Activated T-helper 1 cell treated with anti-CD3 and anti-CD28 coated beads, Interleukin-2, amount 50 U/mL, for 16 hours (primary cell): ENCODE measurements at regions not wholly inside any gene's neighbourhood (a gene's known extent, or its start where the extent isn't known, plus 50 kb on each side); places are given as distances from the start of the nearest gene placed in this dataset.

Source experiments
- DNase-seq, 2 donors: peaks; one replicate each; pipeline ENCODE4 v3.0.0-alpha.2; 2020; ENCODE audit warnings: low read depth in 1 of 2, low spot score in 1 of 2

DNA sequence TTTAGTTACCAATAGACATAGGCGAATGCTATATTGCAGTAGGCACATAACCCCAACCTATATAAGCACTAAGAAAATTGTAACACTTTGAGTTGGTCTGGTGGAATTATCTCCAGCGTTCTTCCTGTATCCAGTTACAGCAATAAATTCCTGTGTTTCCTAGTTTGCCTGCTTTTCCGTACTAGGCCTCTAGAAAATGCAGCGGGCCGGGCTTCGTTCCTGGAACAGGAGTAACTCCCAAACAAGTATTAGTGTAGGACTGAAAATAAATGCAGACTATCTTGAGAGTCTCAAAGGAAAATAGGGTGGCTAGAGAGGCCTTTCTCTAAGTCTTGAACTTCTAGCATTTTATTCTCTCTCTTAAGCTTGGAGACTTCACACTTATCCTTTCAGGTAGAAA, 159.8 kb downstream of the OR13H1 start:
- DNase-seq: no peak

DNA sequence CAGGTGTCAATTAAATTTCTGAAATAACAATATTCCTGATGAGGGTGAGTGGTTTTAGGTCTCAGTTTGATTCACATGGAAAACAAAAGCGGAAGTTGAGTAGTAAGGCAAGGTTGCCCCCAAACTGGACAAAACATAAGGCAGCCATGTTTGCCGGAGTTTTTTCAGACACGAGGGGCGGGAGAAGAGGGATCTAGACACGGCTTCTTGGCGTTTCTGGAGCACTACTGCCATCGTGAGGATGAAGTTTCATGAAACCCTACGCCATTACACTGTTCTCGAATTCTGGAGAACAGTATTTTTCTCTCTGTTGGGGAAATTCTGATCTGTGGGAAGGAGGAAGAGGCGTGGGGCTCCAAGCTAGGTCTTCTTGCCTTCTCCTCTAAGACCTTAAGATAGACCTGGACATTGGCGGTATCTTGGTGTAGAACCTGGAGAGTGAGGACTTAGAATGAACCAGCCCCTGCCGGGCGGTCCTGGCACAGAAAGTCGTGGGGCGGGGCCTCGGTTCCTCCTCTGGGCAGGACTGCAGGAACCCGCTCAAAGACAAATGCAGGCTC, 160.3 kb downstream of the OR13H1 start:
- DNase-seq: peak in 1 of 2 donors; percentile 74

DNA sequence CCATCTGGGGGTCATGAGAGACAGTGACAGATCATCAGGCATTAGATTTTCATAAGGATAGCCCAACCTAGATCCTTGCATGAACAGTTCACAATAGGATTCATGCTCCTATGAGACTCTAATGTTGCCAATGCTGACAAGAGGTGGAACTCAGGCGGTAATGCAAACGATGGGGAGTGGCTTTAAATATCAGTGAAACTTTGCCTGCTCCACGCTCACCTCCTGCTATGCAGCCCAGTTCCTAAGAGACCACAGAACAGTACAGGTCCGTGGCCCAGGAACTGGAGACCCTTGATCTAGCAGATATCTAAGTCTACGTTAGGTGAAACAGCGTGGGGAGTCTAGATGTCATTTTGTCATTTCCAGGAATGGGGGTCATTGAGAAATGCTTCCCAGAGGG, 165.7 kb downstream of the OR13H1 start:
- no peak for DNase-seq

DNA sequence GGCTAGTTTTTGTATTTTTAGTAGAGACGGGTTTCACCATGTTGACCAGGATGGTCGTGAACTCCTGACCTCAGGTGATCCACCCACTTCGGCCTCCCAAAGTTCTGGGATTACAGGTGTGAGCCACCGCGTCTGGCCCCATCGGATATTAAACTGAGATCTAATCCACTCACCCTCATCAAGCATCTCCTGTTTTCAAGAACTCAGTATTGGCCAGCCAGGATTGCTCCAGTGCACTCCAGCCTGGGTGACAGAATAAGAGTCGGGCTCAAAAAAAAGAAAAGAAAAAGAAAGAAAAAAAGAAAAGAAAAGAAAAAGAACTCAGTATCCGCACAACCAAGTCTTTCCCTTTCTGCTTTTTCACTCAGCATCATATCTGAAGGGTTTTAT, 167.6 kb downstream of the OR13H1 start:
- DNase-seq: no peak

DNA sequence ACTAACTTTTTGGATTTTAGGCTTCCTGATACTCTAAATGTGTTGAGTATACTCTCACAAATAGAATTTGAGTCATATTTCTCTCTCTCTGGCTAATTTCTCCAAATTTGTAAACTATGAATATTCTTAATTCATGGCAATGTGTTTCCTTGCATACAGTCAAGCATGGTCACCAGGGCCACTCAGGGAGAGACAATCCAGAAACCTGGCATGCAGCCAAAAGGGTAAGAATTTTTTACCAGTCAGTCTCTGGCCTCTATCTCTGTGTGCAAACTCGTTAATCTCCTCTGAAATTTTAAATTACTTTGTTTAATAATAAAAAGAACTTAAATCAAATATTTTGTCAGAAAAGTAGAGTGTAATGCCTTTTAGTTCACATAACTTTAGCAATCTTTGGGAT, 179.8 kb downstream of the OR13H1 start:
- no peak for DNase-seq

DNA sequence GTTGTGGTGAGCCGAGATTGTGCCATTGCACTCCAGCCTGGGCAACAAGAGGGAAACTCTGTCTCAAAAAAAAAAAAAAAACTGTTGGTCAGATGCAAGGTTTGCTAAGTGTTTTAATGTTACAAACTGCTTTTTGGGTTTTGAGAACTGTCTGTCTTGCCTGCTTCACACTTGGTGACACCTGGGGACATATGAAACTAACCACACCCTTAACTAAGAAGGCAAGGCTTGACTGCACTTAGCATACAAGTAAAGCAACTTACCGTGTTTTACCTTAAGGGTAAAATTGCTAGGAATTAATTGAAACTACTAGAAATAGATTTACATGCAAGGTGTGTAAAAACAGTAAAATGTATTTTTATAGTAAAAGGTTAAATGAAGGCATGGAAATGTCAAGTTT, 180.4 kb downstream of the OR13H1 start:
- DNase-seq: no peak

DNA sequence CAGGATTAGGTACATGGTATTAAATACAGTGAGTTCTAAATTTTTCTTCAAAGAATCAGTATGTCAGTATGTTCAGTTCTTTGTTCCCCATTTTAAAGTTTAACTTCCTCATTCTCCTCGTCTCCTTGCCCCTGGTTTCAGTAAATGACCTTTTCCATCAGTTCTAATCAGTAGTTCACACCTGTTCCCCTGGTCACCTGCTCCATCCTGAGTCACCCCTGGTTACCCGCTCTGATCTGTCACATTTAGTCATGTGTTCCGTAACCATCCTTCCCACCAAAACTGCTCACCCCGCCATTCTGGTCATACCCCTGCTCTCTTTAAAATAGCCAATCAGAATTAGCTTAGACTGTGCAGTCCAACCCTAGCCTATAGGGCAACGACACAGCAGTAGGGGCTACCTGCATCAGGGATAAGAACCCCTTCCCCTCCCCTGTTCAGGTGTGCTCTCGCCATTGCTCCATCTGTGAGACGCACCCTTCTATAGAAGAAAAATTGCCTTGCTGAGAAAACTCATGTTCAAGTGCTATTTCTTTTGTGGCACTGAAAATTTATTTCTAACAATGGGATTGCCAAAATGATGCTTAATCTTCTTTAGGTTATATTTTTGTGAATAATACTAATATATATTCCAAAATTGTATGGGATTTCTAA, 181.3 kb downstream of the OR13H1 start:
- DNase-seq: no peak

DNA sequence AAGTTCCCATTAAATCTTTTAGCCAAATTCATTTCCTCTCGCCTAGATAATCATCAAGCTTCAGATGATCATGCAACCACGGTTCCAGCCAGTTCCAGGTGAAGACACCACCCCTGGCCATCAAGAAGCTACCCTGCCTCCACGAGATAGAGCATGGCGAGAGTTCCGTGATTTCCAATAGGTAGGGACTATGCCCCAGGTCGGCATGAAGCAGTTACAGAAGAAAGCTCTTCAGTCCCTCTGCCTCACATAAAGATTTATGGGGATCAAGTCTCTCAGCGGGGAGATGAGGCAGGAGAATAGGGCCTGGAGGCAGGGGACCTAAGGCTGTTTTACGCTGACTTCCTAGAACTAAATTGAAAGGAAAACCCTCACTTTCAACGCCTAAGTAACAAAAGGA, 183.9 kb downstream of the OR13H1 start:
- no peak for DNase-seq

DNA sequence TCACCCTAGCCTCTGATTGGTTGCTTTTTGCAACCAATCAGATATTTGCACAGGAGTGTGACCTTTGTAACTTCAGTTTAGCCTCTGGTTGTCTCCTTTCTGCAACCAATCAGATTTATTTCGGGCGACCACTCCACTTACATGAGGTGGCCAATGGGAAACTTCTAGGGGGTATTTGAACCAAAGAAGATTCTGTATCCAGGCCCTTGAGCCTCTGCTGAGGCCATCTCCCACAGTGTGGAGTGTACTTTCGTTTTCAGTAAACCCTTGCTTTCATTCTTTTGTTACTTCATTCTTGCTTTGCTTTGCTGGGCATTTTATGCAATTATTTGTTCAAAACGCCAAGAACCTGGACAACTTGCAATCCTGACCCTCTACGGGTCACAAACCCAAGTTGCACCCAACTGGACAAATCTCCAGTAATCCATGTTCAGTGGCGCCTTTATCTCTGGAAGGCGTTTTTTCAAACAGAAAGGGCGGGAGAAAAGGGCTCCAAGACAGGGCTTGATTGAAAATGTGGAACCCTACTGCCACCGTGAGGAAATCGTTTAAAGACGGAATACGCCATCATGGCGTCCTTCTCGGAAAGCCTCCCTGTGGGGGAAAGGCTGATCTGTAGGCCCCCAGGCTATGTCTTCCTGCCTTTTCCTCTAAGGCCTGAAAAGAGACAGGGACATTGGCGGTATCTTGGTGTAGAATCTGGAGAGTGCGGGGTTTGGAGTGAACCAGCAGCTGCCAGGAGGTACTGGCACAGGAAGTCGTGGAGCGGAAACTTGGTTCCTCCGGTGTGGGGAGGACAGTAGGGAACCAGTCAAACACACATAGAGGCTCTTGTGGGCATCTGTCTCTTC, 184.6 kb downstream of the OR13H1 start:
- DNase-seq: peak in 1 of 2 donors; percentile 64

DNA sequence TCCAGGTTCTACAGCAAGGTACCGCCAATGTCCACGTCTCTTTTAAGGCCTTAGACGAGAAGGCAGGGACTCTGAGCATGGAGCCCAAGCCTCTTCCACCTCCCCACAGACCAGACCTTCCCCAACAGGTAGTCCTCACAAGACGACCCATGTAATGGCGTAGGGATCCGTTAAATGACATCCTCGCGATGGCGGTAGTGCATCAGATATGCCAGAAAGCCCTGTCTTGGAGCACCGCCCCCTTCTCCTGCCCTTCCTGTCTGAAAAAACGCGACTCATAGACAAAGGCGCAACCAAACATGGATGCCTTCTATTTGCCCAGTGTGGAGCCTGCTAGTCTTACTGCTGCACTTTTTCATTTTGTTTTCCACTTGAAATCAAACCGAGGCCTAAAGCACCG, 185.4 kb downstream of the OR13H1 start:
- DNase-seq: peak in 1 of 2 donors; percentile 70

DNA sequence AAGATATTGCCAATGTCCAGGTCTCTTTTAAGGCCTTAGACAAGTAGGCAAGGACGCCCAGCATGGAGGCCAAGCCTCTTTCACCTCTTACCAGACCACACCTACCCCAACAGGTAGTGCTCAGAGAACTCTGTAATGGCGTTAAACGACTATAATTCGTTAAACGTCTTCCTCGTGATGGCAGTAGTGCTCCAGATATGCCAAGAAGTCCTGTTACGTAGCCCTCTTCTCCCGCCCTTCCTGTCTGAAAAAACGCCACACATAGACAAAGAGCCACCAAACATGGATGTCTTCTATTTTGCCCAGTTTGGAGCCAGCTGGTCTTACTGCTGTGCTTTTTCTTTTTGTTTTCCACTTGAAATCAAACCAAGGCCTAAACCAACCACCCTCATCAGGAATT, 190.7 kb downstream of the OR13H1 start:
- DNase-seq: peak in 1 of 2 donors; percentile 41

DNA sequence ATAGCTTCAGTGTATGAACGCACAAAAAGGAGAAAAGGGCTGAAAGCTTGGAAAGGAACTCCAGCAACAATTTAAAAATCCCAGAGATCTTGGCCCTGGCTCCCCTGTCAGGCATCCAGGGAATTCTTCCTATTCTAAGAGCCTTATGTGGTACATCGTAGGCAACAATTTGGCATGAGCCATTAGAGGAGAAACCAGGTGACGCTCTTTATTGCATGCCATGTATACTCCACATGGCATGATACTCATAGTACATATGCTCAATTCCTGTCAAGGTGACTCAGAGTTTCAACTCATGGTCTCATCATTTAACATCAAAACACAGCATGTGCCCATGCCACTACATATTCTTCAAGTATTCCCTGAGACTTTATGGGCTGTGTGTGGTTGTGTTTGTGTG, 191.3 kb downstream of the OR13H1 start:
- no peak for DNase-seq

DNA sequence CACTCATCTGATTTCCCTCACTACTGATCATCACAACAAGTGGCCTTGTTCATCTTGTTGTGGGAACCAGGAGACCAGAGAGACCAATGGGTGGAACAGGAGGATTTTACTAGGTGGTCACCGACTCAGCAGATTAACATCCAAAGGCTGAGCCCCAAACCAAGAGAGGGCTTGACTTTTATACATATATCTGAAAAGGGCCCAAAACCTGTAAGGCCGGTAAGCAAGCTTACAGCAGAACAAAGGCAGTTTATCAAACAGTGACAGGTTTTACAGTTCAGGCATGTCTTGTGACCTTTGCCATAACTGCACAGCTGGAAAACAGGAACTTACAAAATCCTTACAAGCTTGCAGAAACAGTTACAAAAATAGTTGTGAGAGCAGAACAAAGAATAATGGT, 195.9 kb downstream of the OR13H1 start:
- DNase-seq: no peak

DNA sequence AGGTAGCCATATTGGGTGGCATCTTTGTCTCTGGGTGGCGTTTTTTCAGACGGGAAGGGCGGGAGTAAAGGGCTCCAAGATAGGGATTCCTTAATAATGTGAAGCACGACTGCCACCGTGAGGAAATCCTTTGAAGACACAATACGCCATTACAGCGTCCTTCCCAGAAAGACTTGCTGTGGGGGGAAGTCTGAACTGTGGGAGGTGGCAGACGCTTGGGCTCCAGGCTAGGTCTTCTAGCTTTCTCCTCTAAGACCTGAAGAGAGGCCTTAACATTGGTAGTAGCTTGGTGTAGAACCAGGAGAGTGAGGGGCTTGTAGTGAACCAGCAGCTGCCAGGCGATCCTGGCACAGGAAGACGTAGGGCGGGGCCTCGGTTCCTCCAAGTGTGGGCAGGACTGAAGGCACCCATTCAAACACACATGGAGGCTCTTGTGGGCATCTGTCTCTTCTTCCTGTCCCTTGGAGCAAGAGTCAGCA, 197.3 kb downstream of the OR13H1 start:
- DNase-seq: peak in 1 of 2 donors; percentile 71

DNA sequence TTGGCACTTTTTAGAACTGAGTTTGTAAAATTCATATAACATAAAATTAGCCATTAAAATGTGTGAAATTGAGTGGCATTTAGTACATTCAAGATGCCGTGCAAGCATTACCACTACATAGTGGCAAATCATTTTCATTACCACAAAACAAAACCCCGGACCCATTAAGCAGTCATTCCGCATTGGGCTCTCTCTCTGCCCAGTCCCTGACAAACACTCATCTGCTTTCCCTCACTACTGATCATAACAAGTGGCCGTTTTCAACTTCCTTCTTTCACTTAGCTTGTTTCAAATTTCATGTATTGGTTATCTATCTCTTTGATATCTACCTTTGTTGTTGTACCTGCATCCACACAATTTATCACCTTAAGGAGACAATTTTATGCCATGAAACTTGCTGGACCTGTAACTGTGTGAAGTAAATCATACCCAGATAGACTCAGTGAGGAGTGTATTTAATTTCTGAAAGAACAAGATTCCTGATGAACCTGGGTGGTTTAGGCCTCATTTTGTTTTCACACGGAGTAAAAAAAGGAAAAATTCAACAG, 202.1 kb downstream of the OR13H1 start:
- DNase-seq: no peak

DNA sequence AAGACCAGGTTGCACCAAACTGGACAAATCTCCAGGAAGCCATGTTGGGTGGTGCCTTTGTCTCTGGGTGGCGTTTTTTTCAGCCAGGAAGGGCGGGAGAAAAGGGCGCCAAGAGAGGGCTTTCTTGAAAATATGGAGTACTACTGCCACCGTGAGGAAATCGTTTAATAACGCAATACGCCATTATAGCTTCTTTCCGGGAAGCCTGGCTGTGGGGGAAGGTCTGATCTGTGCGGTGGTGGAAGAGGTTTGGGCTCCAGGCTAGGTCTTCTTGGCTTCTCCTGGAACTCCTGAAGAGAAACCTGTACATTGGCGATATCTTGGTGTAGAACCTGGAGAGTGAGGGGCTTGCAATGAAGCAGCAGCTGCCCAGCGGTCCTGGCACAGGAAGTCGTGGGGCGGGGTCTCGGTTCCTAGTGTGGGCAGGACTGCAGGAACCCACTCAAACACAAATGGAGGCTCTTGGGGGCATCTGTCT, 202.7 kb downstream of the OR13H1 start:
- peak in 1 of 2 donors; percentile 67 for DNase-seq

DNA sequence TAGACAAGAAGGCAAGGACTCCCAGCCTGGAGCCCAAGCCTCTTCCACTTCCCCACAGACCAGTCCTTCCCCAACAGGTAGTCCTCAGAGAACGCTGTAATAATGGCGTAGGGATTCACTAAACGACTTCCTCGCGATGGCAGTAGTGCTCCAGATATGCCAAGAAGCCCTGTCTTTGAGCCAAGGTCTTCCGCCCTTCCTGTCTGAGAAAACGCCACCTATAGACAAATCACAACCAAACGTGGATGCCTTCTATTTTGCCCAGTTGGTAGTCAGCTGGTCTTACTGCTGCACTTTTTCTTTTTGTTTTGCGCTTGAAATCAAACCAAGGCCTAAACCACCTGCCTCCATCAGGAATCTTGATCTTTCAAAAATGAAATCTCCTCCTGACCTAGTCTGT, 203.3 kb downstream of the OR13H1 start:
- DNase-seq: peak in 1 of 2 donors; percentile 61

DNA sequence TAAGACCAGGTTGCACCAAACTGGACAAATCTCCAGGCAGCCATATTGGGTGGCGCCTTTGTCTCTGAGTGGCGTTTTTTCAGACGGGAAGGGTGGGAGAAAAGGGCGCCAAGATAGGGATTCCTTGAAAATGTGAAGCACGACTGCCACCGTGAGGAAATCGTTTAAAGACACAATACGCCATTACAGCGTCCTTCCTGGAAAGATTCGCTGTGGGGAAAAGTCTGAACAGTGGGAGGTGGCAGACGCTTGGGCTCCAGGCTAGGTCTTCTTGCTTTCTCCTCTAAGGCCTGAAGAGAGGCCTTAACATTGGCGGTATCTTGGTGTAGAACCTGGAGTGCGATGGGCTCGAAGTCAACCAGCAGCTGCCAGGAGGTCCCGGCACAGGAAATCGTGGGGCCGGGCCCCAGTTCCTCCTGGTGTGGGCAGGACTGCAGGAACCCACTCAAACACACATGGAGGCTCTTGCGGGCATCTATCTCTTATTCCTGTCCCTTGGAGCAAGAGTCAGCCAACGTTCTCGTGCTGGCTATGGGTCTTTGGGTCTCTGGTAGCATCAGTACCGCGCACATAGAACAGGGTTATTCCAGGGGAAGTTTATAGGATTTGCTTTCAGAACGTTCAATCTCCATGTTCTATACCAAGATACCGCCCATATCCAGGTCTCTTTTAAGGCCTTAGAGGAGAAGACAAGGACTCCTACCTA, 208.8 kb downstream of the OR13H1 start:
- DNase-seq: peak in 1 of 2 donors; percentile 65

DNA sequence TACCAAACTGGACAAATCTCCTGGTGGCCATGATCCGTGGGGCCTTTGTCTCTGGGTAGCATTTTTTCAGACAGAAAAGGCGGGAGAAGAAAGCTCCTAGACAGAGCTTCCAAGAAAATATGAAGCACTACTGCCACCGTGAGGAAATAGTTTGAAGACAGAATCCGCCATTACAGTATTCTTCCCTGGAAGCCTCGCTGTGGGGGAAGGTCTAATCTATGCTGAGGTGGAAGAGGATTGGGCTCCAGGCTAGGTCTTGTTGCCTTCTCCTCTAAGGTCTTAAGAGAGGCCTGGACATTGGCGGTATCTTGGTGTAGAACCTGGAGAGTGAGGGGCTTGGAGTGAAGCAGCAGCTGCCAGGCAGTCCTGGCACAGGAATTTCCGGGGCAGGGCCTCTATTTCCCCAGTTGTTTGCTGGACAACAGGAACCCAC, 218.9 kb downstream of the OR13H1 start:
- peak in 1 of 2 donors; percentile 24 for DNase-seq

DNA sequence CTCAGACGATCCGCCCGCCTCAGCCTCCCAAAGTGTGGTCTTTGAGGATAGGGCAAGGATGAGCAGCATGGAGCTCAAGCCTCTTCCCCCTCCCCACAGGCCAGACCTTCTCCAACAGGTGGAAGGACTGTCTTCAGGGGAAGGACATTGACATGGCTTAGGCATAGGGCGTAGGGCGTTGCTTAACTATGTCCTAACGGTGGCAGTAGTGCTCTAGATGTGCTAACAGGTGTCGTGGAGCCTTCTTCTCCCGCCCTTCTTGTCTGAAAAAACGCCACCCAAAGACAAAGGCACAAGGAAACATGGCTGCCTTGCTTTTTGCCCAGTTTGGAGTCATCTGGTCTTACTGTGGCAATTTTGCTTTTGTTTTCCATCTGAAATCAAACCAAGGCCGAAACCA, 219.8 kb downstream of the OR13H1 start:
- DNase-seq: peak in 1 of 2 donors; percentile 70

DNA sequence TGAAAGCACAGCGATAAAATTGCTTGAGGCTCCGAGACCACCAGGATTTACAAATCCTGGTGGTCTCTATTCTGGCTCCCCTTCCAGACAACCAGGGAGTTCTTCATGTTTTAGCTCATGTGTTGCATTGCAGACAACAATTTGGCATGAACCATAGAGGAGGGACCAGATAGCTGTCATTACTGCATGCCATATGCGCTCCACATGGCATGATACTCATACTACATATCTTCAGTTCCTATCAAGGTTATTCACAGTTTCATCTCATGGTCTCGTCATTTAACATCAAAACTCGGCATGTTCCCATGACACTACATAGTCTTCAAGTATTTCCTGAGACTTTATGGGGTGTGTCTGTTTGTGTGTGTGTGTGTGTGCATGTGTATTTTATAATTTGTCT, 220.3 kb downstream of the OR13H1 start:
- no peak for DNase-seq
